Neural cell (in vitro differentiated cells): ENCODE measurements at regions not wholly inside any gene's neighbourhood (a gene's known extent, or its start where the extent isn't known, plus 50 kb on each side); places are given as distances from the start of the nearest gene placed in this dataset.

Experiments
- H2AFZ ChIP-seq: fragments of 200-600, 300-800 bp; sonication (generic), shearing (Covaris generic); 2 replicates; pipeline ENCODE4 v1.6.0; 2014; ENCODE audit warnings: low read depth, mild to moderate bottlenecking, antibody characterized with exemption, low read length, moderate library complexity
- H3F3A ChIP-seq: fragments of 200-600 bp; shearing (Covaris generic); 2 replicates; pipeline ENCODE4 v1.6.1; 2016; ENCODE audit warnings: mild to moderate bottlenecking, moderate library complexity, mixed read lengths, antibody characterized with exemption, low read length; ENCODE audit not compliant: insufficient read depth, poor library complexity, severe bottlenecking
- H3K27ac ChIP-seq: fragments of 200-600, 300-800 bp; sonication (generic), shearing (Covaris generic); 2 replicates; pipeline ENCODE4 v1.5.1; 2014; ENCODE audit warnings: mild to moderate bottlenecking, low read length, moderate library complexity
- H3K27me3 ChIP-seq: fragments of 300-800, 200-600 bp; sonication (generic), shearing (Covaris generic); 2 replicates; pipeline ENCODE4 v1.6.0; 2014; ENCODE audit warnings: mild to moderate bottlenecking, low read depth, low read length, moderate library complexity; ENCODE audit not compliant: insufficient read depth
- H3K36me3 ChIP-seq: fragments of 300-800, 200-600 bp; sonication (generic), shearing (Covaris generic); 2 replicates; pipeline ENCODE4 v1.5.1; 2014; ENCODE audit warnings: mild to moderate bottlenecking, antibody characterized with exemption, low read length, moderate library complexity; ENCODE audit not compliant: insufficient read depth
- H3K4me2 ChIP-seq: fragments of 300-800, 200-600 bp; sonication (generic), shearing (Covaris generic); 2 replicates; pipeline ENCODE4 v1.6.0; 2014; ENCODE audit warnings: mild to moderate bottlenecking, low read length
- H3K4me3 ChIP-seq: fragments of 300-800, 200-600 bp; sonication (generic), shearing (Covaris generic); 2 replicates; pipeline ENCODE4 v1.5.1; 2014; ENCODE audit warnings: mild to moderate bottlenecking, low read length, moderate library complexity
- H3K79me2 ChIP-seq: fragments of 200-600 bp; shearing (Covaris generic); replicated peaks from 2 replicates; pipeline ENCODE4 v1.6.0; 2014; ENCODE audit warnings: mild to moderate bottlenecking, low read length, moderate library complexity; ENCODE audit not compliant: insufficient read depth
- H3K9ac ChIP-seq: fragments of 300-800, 200-600 bp; sonication (generic), shearing (Covaris generic); 2 replicates; pipeline ENCODE4 v1.6.1; 2016; ENCODE audit warnings: mild to moderate bottlenecking, low read length, mixed read lengths
- H3K9me2 ChIP-seq: fragments of 200-600 bp; shearing (Covaris generic); 2 replicates; pipeline ENCODE4 v1.6.1; 2016; ENCODE audit warnings: mild to moderate bottlenecking, low read length, mixed read lengths; ENCODE audit not compliant: insufficient read depth
- H3K9me3 ChIP-seq: fragments of 200-600, 300-800 bp; sonication (generic), shearing (Covaris generic); 2 replicates; pipeline ENCODE4 v1.6.1; 2016; ENCODE audit warnings: mild to moderate bottlenecking, mixed run types, low read length, moderate library complexity, mixed read lengths
- H4K20me1 ChIP-seq: fragments of 200-600 bp; shearing (Covaris generic); 2 replicates; pipeline ENCODE4 v1.6.1; 2016; ENCODE audit warnings: mild to moderate bottlenecking, mixed run types; ENCODE audit not compliant: insufficient read depth
- EP300 ChIP-seq: fragments of 450-650 bp; conservative IDR thresholded peaks from 2 replicates; pipeline ENCODE4 v1.6.1; 2014; ENCODE audit warnings: antibody characterized with exemption, mild to moderate bottlenecking, moderate library complexity; ENCODE audit not compliant: poor library complexity, severe bottlenecking
- EZH2 ChIP-seq: fragments of 200-600, 300-800 bp; shearing (Covaris generic), sonication (generic); IDR thresholded peaks from 2 replicates; pipeline ENCODE4 v1.6.1; 2014; ENCODE audit warnings: antibody characterized with exemption, low read length, borderline replicate concordance, mild to moderate bottlenecking; ENCODE audit not compliant: insufficient read depth, poor library complexity, severe bottlenecking
- SMC3 ChIP-seq: fragments of 450-650 bp; conservative IDR thresholded peaks from 2 replicates; pipeline ENCODE4 v1.6.1; 2014; ENCODE audit warnings: antibody characterized with exemption, mild to moderate bottlenecking, moderate library complexity; ENCODE audit not compliant: poor library complexity
- TF ChIP-seq, protein P1 (sequence below): fragments of 450-650 bp; IDR thresholded peaks from 2 replicates; pipeline ENCODE4 v1.5.1; 2014; ENCODE audit warnings: antibody characterized with exemption, mild to moderate bottlenecking, moderate library complexity; ENCODE audit not compliant: poor library complexity, severe bottlenecking
- TF ChIP-seq, protein P2 (sequence below): IDR thresholded peaks from 2 replicates; pipeline ENCODE4 v1.6.1; 2012; ENCODE audit warnings: borderline replicate concordance

DNA sequence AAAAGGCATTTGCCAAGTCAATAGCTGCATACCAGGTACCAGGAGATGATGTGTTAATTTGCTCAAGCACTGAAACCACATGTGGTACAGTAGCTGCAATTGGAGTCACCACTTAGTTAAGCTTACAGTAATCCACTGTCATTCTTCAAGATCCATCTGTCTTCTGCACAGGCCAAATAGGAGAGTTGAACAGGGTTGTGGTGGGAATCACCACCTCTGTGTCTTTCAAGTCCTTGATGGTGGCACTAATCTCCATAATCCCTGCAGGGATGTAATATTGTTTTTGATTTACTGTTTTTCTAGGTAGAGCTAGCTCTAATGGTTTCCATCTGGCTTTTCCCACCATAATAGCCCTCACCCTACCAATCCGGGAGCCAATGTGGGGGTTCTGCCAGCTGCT, 91.9 kb downstream of the FCRL5 start:
- Histone ChIP-seq H3K79me2 (no peaks in the 10 kb centered on the region), H3K9me3 (no peaks in the 10 kb centered on the region), H3K9ac (no peak overlapping the region), H3K4me3 (no peak overlapping the region), H3K27ac (no peak overlapping the region), H2AFZ (no peak overlapping the region), H3K9me2 (no peaks in the 10 kb centered on the region), H3K36me3 (no peaks in the 10 kb centered on the region), H3K27me3 (no peaks in the 10 kb centered on the region), H3K4me2 (no peak overlapping the region), H3F3A (no peaks in the 10 kb centered on the region), H4K20me1 (no peaks in the 10 kb centered on the region)
- TF ChIP-seq SMC3 (no peak), EZH2 (no peak)
- TF ChIP-seq, protein P1, sequence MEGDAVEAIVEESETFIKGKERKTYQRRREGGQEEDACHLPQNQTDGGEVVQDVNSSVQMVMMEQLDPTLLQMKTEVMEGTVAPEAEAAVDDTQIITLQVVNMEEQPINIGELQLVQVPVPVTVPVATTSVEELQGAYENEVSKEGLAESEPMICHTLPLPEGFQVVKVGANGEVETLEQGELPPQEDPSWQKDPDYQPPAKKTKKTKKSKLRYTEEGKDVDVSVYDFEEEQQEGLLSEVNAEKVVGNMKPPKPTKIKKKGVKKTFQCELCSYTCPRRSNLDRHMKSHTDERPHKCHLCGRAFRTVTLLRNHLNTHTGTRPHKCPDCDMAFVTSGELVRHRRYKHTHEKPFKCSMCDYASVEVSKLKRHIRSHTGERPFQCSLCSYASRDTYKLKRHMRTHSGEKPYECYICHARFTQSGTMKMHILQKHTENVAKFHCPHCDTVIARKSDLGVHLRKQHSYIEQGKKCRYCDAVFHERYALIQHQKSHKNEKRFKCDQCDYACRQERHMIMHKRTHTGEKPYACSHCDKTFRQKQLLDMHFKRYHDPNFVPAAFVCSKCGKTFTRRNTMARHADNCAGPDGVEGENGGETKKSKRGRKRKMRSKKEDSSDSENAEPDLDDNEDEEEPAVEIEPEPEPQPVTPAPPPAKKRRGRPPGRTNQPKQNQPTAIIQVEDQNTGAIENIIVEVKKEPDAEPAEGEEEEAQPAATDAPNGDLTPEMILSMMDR: no peak

DNA sequence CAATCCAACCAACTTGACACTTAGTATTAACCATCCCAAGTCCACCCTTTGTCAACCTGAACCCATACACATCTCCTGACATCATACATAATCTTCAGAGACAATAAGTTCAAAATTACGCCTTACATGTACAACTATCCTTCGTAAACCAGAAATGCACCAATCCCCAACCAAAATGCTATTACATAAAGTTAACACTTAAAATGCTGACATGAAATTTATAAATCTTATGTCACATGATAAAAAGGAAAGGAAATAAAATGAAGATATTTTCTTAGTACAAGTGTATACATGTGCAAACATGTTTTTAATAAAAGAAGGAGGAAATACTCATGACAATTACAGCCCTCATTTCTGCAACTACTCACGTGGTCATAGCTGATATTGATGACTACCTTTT, 95.0 kb downstream of the FCRL5 start:
- Histone ChIP-seq H3K9me2 (no peaks in the 10 kb centered on the region), H3K79me2 (no peaks in the 10 kb centered on the region), H3K27ac (no peak overlapping the region), H3F3A (no peaks in the 10 kb centered on the region), H3K9me3 (no peaks in the 10 kb centered on the region), H3K27me3 (no peaks in the 10 kb centered on the region), H3K36me3 (no peaks in the 10 kb centered on the region), H3K4me2 (no peak overlapping the region), H3K9ac (no peak overlapping the region), H4K20me1 (no peaks in the 10 kb centered on the region), H3K4me3 (no peak overlapping the region), H2AFZ (no peak overlapping the region)
- TF ChIP-seq, protein P2, sequence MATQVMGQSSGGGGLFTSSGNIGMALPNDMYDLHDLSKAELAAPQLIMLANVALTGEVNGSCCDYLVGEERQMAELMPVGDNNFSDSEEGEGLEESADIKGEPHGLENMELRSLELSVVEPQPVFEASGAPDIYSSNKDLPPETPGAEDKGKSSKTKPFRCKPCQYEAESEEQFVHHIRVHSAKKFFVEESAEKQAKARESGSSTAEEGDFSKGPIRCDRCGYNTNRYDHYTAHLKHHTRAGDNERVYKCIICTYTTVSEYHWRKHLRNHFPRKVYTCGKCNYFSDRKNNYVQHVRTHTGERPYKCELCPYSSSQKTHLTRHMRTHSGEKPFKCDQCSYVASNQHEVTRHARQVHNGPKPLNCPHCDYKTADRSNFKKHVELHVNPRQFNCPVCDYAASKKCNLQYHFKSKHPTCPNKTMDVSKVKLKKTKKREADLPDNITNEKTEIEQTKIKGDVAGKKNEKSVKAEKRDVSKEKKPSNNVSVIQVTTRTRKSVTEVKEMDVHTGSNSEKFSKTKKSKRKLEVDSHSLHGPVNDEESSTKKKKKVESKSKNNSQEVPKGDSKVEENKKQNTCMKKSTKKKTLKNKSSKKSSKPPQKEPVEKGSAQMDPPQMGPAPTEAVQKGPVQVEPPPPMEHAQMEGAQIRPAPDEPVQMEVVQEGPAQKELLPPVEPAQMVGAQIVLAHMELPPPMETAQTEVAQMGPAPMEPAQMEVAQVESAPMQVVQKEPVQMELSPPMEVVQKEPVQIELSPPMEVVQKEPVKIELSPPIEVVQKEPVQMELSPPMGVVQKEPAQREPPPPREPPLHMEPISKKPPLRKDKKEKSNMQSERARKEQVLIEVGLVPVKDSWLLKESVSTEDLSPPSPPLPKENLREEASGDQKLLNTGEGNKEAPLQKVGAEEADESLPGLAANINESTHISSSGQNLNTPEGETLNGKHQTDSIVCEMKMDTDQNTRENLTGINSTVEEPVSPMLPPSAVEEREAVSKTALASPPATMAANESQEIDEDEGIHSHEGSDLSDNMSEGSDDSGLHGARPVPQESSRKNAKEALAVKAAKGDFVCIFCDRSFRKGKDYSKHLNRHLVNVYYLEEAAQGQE: no peak
- no peak for TF ChIP-seq EZH2

DNA sequence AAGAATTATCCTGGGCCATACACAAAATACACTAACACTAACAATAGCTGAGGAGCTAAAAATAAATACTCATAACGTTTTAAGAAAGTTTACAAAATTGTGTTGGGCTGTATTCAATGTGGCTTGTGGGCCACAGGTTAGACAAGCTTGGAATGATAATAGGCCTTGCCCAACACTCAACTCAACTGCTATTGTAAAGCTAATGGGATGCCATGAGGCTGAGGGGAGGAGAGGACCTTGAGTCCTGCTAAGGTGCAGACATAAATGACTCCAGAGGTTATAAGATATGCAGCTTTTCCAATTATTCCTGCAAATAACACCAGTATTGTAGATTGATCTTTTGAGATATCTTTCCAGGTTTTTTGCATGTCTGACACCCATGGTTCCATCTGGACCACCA, 97.0 kb downstream of the FCRL5 start:
- Histone ChIP-seq H2AFZ (no peak overlapping the region), H3K9me2 (no peaks in the 10 kb centered on the region), H3K36me3 (no peaks in the 10 kb centered on the region), H3F3A (no peaks in the 10 kb centered on the region), H3K9ac (no peak overlapping the region), H3K27me3 (no peaks in the 10 kb centered on the region), H3K4me3 (no peak overlapping the region), H3K27ac (no peak overlapping the region), H3K9me3 (no peaks in the 10 kb centered on the region), H3K4me2 (no peak overlapping the region), H4K20me1 (no peaks in the 10 kb centered on the region), H3K79me2 (no peaks in the 10 kb centered on the region)
- no peak for TF ChIP-seq EP300
- TF ChIP-seq, protein P1: no peak
